LNCAP (cell line): ENCODE measurements at regions not wholly inside any gene's neighbourhood (a gene's known extent, or its start where the extent isn't known, plus 50 kb on each side); places are given as distances from the start of the nearest gene placed in this dataset.

Source experiments
- TF ChIP-seq, protein P1 (sequence below): fragments of 450-650 bp; IDR thresholded peaks from 2 replicates; pipeline ENCODE4 v1.5.1; 2017; ENCODE audit warnings: mild to moderate bottlenecking

DNA sequence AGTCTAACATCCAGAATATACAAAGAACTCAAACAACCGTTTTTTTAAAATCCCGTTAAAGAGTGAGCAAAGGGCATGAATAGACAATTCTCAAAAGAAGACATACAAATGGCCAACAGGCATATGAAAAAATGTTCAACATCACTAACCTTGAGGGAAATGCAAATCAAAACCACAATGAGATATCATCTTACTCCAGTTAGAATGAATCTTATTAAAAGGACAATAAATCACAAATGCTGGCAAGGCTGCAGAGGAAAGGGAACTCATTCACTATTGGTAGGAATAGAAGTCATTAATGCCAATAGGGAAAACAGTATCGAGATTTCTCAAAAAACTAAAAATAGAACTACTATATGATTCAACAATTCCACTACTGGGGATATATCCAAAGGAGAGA lies 520.1 kb downstream of the RMST start:
- TF ChIP-seq, protein P1, sequence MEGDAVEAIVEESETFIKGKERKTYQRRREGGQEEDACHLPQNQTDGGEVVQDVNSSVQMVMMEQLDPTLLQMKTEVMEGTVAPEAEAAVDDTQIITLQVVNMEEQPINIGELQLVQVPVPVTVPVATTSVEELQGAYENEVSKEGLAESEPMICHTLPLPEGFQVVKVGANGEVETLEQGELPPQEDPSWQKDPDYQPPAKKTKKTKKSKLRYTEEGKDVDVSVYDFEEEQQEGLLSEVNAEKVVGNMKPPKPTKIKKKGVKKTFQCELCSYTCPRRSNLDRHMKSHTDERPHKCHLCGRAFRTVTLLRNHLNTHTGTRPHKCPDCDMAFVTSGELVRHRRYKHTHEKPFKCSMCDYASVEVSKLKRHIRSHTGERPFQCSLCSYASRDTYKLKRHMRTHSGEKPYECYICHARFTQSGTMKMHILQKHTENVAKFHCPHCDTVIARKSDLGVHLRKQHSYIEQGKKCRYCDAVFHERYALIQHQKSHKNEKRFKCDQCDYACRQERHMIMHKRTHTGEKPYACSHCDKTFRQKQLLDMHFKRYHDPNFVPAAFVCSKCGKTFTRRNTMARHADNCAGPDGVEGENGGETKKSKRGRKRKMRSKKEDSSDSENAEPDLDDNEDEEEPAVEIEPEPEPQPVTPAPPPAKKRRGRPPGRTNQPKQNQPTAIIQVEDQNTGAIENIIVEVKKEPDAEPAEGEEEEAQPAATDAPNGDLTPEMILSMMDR = no peak

DNA sequence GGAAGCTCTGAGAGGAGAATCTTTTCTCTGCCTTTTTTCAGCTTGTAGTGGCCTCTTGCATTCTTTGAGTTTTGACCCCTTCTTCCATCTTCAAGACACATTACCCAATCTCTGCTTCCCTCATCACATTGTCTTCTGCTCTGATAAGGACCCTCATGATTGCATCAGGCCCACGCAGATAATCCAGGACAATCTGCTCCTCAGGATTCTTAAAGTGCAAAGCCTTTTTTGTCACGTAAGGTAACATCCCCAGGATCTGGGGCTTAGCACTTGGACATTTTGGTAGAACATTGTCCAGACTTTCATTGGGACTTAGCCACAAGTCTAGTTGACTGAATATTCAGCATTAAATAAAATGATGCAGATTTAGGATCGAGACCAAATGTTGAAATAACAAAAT lies 521.2 kb downstream of the RMST start:
- TF ChIP-seq, protein P1 = no peak

DNA sequence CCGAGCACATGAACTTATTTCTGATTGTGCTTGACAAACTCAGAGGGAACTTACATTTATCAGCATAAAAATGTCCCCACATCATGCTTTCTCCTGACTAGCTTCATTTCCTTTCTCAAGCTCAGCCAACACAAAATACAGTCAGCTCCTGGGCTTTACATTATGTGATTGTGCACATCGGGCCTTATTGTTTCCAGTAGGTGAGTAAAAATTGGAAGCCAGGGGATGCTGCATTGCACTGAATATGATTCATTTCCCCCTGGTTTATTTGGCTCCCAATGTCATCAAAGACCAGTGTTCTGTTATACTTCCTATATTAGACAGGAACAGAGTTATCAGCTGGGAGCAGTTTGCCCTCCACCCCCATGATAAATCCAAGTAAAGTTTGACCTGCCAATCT lies 521.8 kb downstream of the RMST start:
- TF ChIP-seq, protein P1 = no peak

DNA sequence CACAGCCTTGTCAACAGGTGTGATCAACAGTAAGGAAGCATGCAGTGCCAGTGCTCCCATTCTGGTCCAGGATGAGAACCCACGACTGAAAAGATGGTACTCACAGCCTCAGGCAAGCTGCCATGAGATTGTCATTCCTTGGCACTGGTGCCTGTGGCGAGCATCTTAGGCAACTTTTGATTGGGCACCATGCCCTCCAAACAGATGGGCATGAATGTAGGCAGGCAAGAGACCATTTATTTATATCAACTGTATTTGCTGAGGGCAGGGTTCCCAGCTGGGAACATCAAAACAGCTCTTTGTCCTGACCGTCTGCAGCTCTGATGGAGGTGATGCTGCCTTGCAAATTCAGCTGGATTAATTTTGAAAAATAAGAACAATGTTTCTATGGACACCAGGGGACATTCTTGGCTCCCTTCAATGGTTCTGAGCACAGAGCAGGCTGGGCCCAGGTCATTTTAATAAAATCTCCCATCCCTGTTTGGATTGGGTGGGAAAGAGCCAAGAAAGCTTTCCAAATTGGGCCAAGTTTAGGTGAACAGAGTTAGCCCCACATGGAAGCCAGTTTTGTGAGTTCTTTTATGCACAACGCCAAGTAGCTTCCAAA lies 522.5 kb downstream of the RMST start:
- TF ChIP-seq, protein P1 = no peak

DNA sequence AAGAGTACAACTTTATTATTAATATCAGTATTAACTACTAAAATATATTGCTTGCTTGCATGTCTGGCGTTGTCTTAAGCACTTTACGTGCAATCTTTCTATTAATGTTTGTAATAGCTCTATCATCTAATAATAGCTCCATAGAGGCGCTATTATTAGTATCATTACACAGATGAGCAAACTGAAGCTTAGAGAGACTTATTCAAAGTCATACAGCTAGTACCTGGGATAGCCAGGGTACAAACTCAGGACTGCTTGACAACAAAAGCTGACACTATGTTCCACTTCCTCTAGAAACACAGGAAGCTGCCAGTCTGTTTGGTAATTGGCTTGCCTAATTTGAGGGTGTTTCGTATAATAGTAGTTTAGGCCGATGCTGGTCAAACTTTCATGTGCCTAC lies 523.2 kb downstream of the RMST start:
- TF ChIP-seq, protein P1 = no peak

DNA sequence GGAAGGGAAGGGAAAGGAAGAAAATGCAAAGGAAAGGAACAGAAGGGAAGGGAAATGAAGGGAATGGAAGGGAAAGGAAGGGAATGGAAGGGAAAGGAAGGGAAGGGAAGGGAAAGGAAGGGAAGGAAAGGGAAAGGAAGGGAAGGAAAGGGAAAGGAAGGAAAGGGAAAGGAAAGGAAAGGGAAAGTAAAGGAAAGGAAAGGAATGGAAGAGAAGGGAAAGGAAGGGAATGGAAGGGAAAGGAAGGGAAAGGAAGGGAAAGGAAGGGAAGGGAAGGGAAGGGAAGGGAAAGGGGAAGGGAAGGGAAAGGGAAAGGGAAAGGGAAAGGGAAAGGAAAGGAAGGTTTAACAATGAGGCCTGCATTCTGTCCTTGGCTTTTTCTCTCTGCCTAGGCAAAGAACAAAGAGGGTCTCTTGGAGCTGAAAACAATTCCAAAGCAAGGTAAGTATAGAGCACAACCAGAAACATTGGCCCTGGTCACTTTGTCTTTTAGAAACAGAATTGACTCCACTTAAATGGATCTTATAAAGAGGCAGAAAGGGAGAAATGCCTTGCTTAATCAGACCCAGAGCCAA lies 525.9 kb upstream of the TMPO start:
- TF ChIP-seq, protein P1 = no peak

DNA sequence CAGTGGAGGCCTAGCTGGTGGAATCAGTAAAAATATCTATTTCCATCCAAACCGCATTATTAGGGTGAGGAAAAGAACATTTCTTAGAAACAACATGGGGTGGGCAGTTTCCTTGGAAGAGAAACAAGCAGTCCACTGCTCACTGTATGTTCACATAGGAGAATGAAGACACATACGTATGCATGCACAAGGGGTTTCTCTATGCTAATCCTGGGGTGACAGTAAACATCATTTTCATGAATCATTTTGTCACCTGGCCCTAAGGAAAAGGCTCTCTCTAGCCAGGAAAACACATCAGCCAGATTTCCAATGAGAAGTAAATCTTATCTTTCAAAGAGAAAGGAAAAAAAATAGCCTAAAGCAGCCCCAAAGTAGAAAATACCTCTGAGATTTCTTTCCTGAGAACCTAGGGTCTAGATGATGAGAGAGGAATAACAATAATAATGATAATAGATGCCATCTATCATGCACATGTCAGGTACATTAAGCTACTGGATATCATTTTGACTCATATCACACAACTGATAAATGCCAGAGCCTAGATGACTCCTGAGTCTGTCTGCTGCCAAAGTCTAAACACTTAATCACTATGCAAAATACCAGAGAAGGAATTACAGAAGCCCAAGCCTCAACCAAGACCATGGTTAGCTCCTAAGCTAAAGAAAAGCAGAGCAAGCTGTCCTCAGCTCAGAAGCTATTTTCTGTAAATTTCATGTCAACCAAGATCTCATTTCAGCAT lies 520.5 kb upstream of the TMPO start:
- TF ChIP-seq, protein P1 = no peak
